Sigmoid colon (tissue), 6 donors: ENCODE measurements at regions not wholly inside any gene's neighbourhood (a gene's known extent, or its start where the extent isn't known, plus 50 kb on each side); places are given as distances from the start of the nearest gene placed in this dataset.
"Not testable (repeated sequence)": the region's sequence is repeated elsewhere in the genome, so short reads cannot be mapped to it uniquely, and the experiment has no call there.

Experiments
- DNase-seq: peaks from one replicate; pipeline ENCODE4 v3.0.0-alpha.2; 2019
- H3K27ac ChIP-seq, 4 donors: fragments of 200-600 bp; sonication (generic); one replicate each; pipeline ENCODE4 v1.5.1; 2016 to 2019; ENCODE audit warnings: mild to moderate bottlenecking in 1 of 4
- H3K27me3 ChIP-seq, 3 donors: fragments of 200-600 bp; sonication (generic); one replicate each; pipeline ENCODE4 v1.5.1; 2019; ENCODE audit warnings: mild to moderate bottlenecking in 1 of 3
- H3K36me3 ChIP-seq, 4 donors: fragments of 200-600 bp; sonication (generic); one replicate each; pipeline ENCODE4 v1.5.1; 2016 to 2019
- H3K4me1 ChIP-seq, 4 donors: fragments of 200-600 bp; sonication (generic); one replicate each; pipeline ENCODE4 v1.5.1; 2017 to 2019
- H3K4me3 ChIP-seq, 4 donors: fragments of 200-600 bp; sonication (generic); one replicate each; pipeline ENCODE4 v1.5.1; 2017 to 2019; ENCODE audit warnings: mild to moderate bottlenecking in 2 of 4, moderate library complexity in 1 of 4
- H3K9me3 ChIP-seq, 4 donors: fragments of 200-600 bp in 3 of 4; sonication (generic) in 3 of 4; one replicate each; pipeline versions ENCODE4 v1.5.1 to v1.6.1; 2013 to 2019
- EP300 ChIP-seq, 4 donors: sonication (generic); formaldehyde crosslinking; IDR thresholded peaks; one replicate each; pipeline ENCODE4 v1.6.1; 2017; ENCODE audit warnings: antibody characterized with exemption in 4 of 4
- POLR2A ChIP-seq, 2 donors: fragments of 450-650 bp; IDR thresholded peaks; one replicate each; pipeline ENCODE4 v1.6.1; 2016; ENCODE audit warnings: antibody characterized with exemption in 2 of 2, mild to moderate bottlenecking in 2 of 2, moderate library complexity in 2 of 2
- POLR2AphosphoS5 ChIP-seq, 4 donors: sonication (generic); formaldehyde crosslinking; IDR thresholded peaks; one replicate each; pipeline ENCODE4 v1.6.1; 2017; ENCODE audit warnings: antibody characterized with exemption in 4 of 4
- WGBS, 2 donors: extraction: QIAGEN DNeasy Blood & Tissue Kit; methylation state at CpG; one replicate each; pipeline ENCODE4 v1.1.7; 2013; 5-methylcytosine and 5-hydroxymethylcytosine counted together
- intact Hi-C: fragments of 100-400 bp; cut with DNase I; formaldehyde crosslinking; loops from one replicate; pipeline ENCODE4 v1.15.1; 2023
- TF ChIP-seq, protein P1 (sequence below), 4 experiments: fragments of 450-650 bp in 3 of 4; fragments of 200-600 bp in 1 of 4; IDR thresholded peaks; one replicate each; pipeline ENCODE4 v1.5.1; 2016 to 2019; ENCODE audit warnings: antibody characterized with exemption in 4 of 4, mild to moderate bottlenecking in 3 of 4, moderate library complexity in 2 of 4
- donor health status: healthy with polysubstance abuse.
- donor health status: healthy.

DNA sequence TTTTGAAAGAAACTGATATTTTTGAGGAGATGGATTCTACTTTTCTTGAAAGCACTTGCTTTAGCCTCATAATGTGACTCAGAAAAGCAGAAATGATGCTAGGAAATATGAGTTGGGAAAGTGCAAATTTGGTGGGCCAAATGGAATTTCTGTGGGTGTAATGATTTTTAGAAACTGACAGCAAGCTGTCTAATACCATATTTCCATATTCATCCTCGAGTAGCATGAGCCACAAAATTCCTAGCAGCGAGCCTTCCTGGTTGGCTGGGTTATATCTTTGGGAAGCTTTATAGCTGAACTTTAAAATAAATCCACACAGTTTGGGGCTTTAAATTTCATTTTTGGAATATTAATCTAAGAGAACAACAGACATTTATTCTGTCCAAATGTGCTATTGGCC is 190.0 kb downstream of the DSC3 start:
- Histone ChIP-seq H3K27me3 (no peaks in the 10 kb centered on the region), H3K27ac (no peak overlapping the region), H3K36me3 (no peaks in the 10 kb centered on the region), H3K4me1 (no peaks in the 10 kb centered on the region), H3K4me3 (no peak overlapping the region), H3K9me3 (no peaks in the 10 kb centered on the region)
- intact Hi-C loops, result no loop called here
- WGBS, 2 donors, result 63 to 76% methylated on average over 2 of the region's 2 CpGs
- DNase-seq, result no peak
- TF ChIP-seq, protein P1, sequence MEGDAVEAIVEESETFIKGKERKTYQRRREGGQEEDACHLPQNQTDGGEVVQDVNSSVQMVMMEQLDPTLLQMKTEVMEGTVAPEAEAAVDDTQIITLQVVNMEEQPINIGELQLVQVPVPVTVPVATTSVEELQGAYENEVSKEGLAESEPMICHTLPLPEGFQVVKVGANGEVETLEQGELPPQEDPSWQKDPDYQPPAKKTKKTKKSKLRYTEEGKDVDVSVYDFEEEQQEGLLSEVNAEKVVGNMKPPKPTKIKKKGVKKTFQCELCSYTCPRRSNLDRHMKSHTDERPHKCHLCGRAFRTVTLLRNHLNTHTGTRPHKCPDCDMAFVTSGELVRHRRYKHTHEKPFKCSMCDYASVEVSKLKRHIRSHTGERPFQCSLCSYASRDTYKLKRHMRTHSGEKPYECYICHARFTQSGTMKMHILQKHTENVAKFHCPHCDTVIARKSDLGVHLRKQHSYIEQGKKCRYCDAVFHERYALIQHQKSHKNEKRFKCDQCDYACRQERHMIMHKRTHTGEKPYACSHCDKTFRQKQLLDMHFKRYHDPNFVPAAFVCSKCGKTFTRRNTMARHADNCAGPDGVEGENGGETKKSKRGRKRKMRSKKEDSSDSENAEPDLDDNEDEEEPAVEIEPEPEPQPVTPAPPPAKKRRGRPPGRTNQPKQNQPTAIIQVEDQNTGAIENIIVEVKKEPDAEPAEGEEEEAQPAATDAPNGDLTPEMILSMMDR (IDR thresholded peaks at IDR 0.05), result no peak
- TF ChIP-seq POLR2AphosphoS5 (IDR thresholded peaks at IDR 0.05), result no peak
- TF ChIP-seq POLR2A (IDR thresholded peaks at IDR 0.05), result no peak
- TF ChIP-seq EP300 (IDR thresholded peaks at IDR 0.05), result no peak

DNA sequence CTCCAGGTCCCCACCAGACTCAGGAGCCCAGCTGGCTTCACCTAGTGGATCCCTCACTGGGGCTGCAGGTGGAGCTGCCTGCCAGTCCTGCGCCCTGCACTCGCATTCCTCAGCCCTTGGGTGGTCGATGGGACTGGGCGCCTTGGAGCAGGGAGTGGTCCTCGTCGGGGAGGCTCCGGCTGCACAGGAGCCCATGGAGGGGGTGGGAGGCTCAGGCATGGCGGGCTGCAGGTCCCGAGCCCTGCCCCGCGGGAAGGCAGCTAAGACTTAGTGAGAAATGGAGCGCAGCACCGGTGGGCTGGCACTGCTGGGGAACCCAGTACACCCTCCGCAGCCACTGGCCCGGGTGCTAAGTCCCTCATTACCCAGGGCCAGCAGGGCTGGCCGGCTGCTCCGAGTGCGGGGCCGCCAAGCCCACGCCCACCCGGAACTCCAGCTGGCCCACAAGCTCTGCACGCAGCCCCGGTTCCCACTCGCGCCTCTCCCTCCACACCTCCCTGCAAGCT is 203.4 kb downstream of the DSC3 start:
- 96% methylated on average over 25 of the region's 25 CpGs for WGBS, 2 donors
- intact Hi-C loops, H3K36me3 ChIP-seq: not testable (repeated sequence)

DNA sequence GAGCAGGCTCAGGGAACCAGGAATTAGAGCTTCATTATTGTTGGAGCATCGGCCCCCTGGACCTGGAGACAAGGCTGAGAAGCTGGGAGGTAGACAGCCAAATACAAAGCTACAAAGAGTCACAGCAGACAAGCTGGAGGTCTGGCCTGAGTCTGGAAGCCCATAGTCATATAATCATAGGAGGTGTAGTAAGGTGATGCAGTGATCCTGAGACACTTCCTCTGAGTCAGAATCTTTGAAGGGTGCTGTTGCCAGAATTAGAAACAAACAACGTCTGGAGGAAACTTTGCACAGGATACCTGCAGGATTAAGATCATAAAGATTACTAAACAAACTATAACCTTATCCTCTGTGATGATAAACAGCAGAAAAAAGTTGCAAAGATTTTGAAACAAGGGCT is 213.8 kb downstream of the DSC3 start:
- intact Hi-C loops, result no loop called here
- WGBS, 2 donors, result 38 to 42% methylated on average over 2 of the region's 2 CpGs

More for the DNA sequence above, 203.4 kb downstream of the DSC3 start:
- DNase-seq, H3K27me3 ChIP-seq, H3K4me3 ChIP-seq, H3K27ac ChIP-seq, H3K4me1 ChIP-seq, H3K9me3 ChIP-seq: not testable (repeated sequence)

DNA sequence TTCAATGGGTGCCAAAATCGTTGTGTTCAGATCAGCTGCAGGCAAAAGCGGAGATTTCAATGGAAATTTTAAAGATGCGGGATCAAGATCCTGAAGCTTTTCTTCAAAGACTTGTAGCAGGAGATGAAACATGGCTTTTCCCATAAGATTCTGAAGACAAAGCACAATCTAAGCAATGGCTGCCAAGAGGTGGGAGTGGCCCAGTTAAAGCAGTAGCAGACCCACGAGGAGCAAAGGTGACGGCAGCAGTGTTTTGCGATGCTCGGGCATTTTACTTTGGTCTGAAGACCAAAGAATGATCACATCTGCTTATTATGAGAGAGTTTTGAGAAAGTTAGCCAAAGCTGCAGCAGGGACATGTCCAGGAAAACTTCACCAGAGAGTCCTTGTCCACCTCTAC is 222.9 kb downstream of the DSC3 start:
- Histone ChIP-seq H3K36me3 (no peaks in the 10 kb centered on the region), H3K27me3 (no peaks in the 10 kb centered on the region), H3K4me3 (no peak overlapping the region), H3K4me1 (no peaks in the 10 kb centered on the region), H3K27ac (no peak overlapping the region), H3K9me3 (no peaks in the 10 kb centered on the region)
- DNase-seq, result no peak
- WGBS, 2 donors, result 73 to 87% methylated on average over 7 of the region's 7 CpGs
- intact Hi-C loops, result no loop called here
- TF ChIP-seq, protein P1 (IDR thresholded peaks at IDR 0.05), result no peak
- TF ChIP-seq EP300 (IDR thresholded peaks at IDR 0.05), result no peak
- no peak for TF ChIP-seq POLR2A (IDR thresholded peaks at IDR 0.05)
- TF ChIP-seq POLR2AphosphoS5 (IDR thresholded peaks at IDR 0.05), result no peak

More for the DNA sequence above, 213.8 kb downstream of the DSC3 start:
- TF ChIP-seq POLR2AphosphoS5 (IDR thresholded peaks at IDR 0.05) (no peak), EP300 (IDR thresholded peaks at IDR 0.05) (no peak), POLR2A (IDR thresholded peaks at IDR 0.05) (no peak)
- TF ChIP-seq, protein P1 (IDR thresholded peaks at IDR 0.05), result no peak
- H3K9me3 ChIP-seq, result no peaks in the 10 kb centered on the region
- no peak for DNase-seq
- H3K27me3 ChIP-seq, result no peaks in the 10 kb centered on the region
- H3K4me3 ChIP-seq, result no peak overlapping the region
- H3K27ac ChIP-seq, result no peak overlapping the region
- no peaks in the 10 kb centered on the region for H3K36me3 ChIP-seq
- no peaks in the 10 kb centered on the region for H3K4me1 ChIP-seq

DNA sequence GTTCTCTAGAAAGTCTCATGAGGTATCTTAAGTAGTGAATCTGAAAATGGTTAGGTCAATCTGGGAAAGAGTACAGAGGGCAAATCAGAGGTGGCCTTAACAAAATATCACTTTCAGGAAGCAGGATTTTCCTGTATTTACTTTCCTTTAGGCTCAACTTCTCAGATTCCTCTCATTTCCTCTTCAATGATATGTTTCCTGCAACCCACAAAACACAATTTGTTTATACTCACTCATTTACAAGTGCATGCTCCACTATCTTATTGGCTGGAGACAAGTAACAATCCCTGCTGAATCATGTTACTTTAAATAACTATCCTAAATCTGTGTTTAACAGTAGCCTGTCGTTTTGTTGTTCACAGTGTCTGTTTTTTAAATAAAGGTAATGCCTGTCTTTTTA is 228.1 kb downstream of the DSC3 start:
- TF ChIP-seq, protein P1 (IDR thresholded peaks at IDR 0.05), result no peak
- TF ChIP-seq POLR2A (IDR thresholded peaks at IDR 0.05) (no peak), POLR2AphosphoS5 (IDR thresholded peaks at IDR 0.05) (no peak), EP300 (IDR thresholded peaks at IDR 0.05) (no peak)
- H3K36me3 ChIP-seq, result no peaks in the 10 kb centered on the region
- 35 to 46% methylated on average over 1 of the region's 1 CpG for WGBS, 2 donors
- H3K27ac ChIP-seq, result no peak overlapping the region
- no peaks in the 10 kb centered on the region for H3K9me3 ChIP-seq
- no peaks in the 10 kb centered on the region for H3K4me1 ChIP-seq
- H3K27me3 ChIP-seq, result no peaks in the 10 kb centered on the region
- H3K4me3 ChIP-seq, result no peak overlapping the region
- intact Hi-C loops, result no loop called here
- DNase-seq, result no peak
